ENCODE measurements at regions not wholly inside any gene's neighbourhood (a gene's known extent, or its start where the extent isn't known, plus 50 kb on each side); places are given as distances from the start of the nearest gene placed in this dataset.

DNA sequence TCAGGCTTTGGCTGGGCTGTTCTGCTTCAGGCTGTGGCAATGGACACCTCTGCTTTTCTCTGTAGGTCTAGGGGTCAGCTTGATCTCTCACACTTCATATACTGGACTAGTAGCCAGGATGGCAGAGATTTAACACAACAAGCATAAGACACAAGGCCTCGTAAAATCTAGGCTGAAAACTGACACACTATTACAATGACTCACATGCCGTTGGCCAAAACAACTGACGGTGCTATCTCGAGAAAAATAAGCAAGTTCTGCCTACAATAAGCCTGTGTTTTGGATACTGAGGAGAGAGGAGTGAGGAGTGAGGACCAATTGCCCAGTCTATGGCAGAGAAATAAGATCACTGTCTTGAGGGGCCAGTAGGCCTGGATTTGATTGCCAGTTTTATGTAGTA is 840.7 kb upstream of the ADAMTS5 start:
- no peak for TF ChIP-seq EZH2 (IDR thresholded peaks at IDR 0.05; ENCODE audit: borderline replicate concordance, low read depth, low read length, severe bottlenecking)
- TF ChIP-seq, protein P1, sequence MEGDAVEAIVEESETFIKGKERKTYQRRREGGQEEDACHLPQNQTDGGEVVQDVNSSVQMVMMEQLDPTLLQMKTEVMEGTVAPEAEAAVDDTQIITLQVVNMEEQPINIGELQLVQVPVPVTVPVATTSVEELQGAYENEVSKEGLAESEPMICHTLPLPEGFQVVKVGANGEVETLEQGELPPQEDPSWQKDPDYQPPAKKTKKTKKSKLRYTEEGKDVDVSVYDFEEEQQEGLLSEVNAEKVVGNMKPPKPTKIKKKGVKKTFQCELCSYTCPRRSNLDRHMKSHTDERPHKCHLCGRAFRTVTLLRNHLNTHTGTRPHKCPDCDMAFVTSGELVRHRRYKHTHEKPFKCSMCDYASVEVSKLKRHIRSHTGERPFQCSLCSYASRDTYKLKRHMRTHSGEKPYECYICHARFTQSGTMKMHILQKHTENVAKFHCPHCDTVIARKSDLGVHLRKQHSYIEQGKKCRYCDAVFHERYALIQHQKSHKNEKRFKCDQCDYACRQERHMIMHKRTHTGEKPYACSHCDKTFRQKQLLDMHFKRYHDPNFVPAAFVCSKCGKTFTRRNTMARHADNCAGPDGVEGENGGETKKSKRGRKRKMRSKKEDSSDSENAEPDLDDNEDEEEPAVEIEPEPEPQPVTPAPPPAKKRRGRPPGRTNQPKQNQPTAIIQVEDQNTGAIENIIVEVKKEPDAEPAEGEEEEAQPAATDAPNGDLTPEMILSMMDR (IDR thresholded peaks at IDR 0.05; ENCODE audit: borderline replicate concordance, extremely low read depth, low read length, poor library complexity, severe bottlenecking) = no peak
